Thoracic aorta (tissue), 2 donors: ENCODE measurements at regions not wholly inside any gene's neighbourhood (a gene's known extent, or its start where the extent isn't known, plus 50 kb on each side); places are given as distances from the start of the nearest gene placed in this dataset.

Experiments used
- ATAC-seq: fragments of 150-250 bp; one replicate; pipeline ENCODE4 v1.8.0; 2017; ENCODE audit warnings: low read depth; ENCODE audit not compliant: insufficient number of reproducible peaks, low FRiP score
- DNase-seq: peaks from one replicate; pipeline ENCODE4 v3.0.0-alpha.2; 2020; ENCODE audit warnings: low spot score
- H3K27ac ChIP-seq, 2 donors: fragments of 200-600 bp; sonication (generic); 1 replicate in 1 of 2; 2 replicates in 1 of 2; pipeline ENCODE4 v1.5.1; 2016; ENCODE audit warnings: mild to moderate bottlenecking in 2 of 2, moderate library complexity in 2 of 2
- H3K27me3 ChIP-seq: fragments of 200-600 bp; sonication (generic); replicated peaks from 2 replicates; pipeline ENCODE4 v1.6.0; 2016; ENCODE audit warnings: mild to moderate bottlenecking; ENCODE audit not compliant: insufficient read depth
- H3K36me3 ChIP-seq: fragments of 200-600 bp; sonication (generic); one replicate; pipeline ENCODE4 v1.5.1; 2016
- H3K4me1 ChIP-seq, 2 donors: fragments of 200-600 bp; sonication (generic); 1 replicate in 1 of 2; 2 replicates in 1 of 2; pipeline versions ENCODE4 v1.5.1 to v1.6.0; 2016; ENCODE audit warnings: low read depth in 2 of 2, mild to moderate bottlenecking in 1 of 2; ENCODE audit not compliant: control insufficient read depth in 1 of 2
- H3K4me3 ChIP-seq: fragments of 200-600 bp; sonication (generic); 2 replicates; pipeline ENCODE4 v1.5.1; 2016; ENCODE audit warnings: mild to moderate bottlenecking
- H3K9me3 ChIP-seq: fragments of 200-600 bp; sonication (generic); 2 replicates; pipeline ENCODE4 v1.5.1; 2016
- CTCF ChIP-seq: fragments of 200-600 bp; sonication (generic); IDR thresholded peaks from one replicate; pipeline ENCODE4 v1.5.1; 2019; ENCODE audit warnings: antibody characterized with exemption

- no peak for DNase-seq
- Histone ChIP-seq H3K36me3 (no peaks in the 10 kb centered on the region), H3K9me3 (no peaks in the 10 kb centered on the region), H3K27ac (no peak overlapping the region), H3K27me3 (no peaks in the 10 kb centered on the region), H3K4me3 (no peak overlapping the region), H3K4me1 (no peaks in the 10 kb centered on the region)
- TF ChIP-seq CTCF = no peak
- no peak for ATAC-seq
These were observed 899.3 kb downstream of the SORCS3 start for GRCh38 chr10:105540381-105540780.

- H3K27me3 ChIP-seq = no peaks in the 10 kb centered on the region
- H3K27ac ChIP-seq = no peak overlapping the region
- no peaks in the 10 kb centered on the region for H3K36me3 ChIP-seq
- no peaks in the 10 kb centered on the region for H3K9me3 ChIP-seq
- DNase-seq = no peak
- H3K4me3 ChIP-seq = no peak overlapping the region
- no peaks in the 10 kb centered on the region for H3K4me1 ChIP-seq
- no peak for ATAC-seq
- no peak for TF ChIP-seq CTCF
These were observed 897.8 kb downstream of the SORCS3 start for GRCh38 chr10:105538874-105539273.

- H3K9me3 ChIP-seq = peaks cover 4% of the 10 kb centered on the region
- no peaks in the 10 kb centered on the region for H3K27me3 ChIP-seq
- TF ChIP-seq CTCF = no peak
- ATAC-seq (no peak), DNase-seq (no peak)
- H3K4me3 ChIP-seq = no peak overlapping the region
- no peak overlapping the region for H3K27ac ChIP-seq
- H3K36me3 ChIP-seq = no peaks in the 10 kb centered on the region
- no peaks in the 10 kb centered on the region for H3K4me1 ChIP-seq
These were observed 894.4 kb downstream of the SORCS3 start for GRCh38 chr10:105535478-105535877.

GRCh38 chr10:105534086-105534485, 893.0 kb downstream of the SORCS3 start:
- no peak for TF ChIP-seq CTCF
- ATAC-seq = no peak
- Histone ChIP-seq H3K27ac (no peak overlapping the region), H3K4me3 (no peak overlapping the region), H3K36me3 (no peaks in the 10 kb centered on the region), H3K27me3 (no peaks in the 10 kb centered on the region), H3K9me3 (peaks cover 4% of the 10 kb centered on the region), H3K4me1 (no peaks in the 10 kb centered on the region)
- DNase-seq = no peak

GRCh38 chr10:105516511-105516910, 875.4 kb downstream of the SORCS3 start:
- Histone ChIP-seq H3K36me3 (no peaks in the 10 kb centered on the region), H3K27ac (no peak overlapping the region), H3K9me3 (no peaks in the 10 kb centered on the region), H3K27me3 (no peaks in the 10 kb centered on the region), H3K4me3 (no peak overlapping the region), H3K4me1 (no peaks in the 10 kb centered on the region)
- DNase-seq = no peak
- TF ChIP-seq CTCF = no peak
- no peak for ATAC-seq
